ENCODE measurements at regions not wholly inside any gene's neighbourhood (a gene's known extent, or its start where the extent isn't known, plus 50 kb on each side); places are given as distances from the start of the nearest gene placed in this dataset.

GRCh38 chr3:174777813-174778212 lies 81.3 kb upstream of the NAALADL2 start:
- no peak overlapping the region for H3K4me3 ChIP-seq (ENCODE audit: low read length)
- no peak for DNase-seq (ENCODE audit: low read depth)
- no peak for TF ChIP-seq CTCF (conservative IDR thresholded peaks at IDR 0.05; ENCODE audit: low read length)

GRCh38 chr3:174783502-174783901 lies 75.6 kb upstream of the NAALADL2 start:
- no peak overlapping the region for H3K4me3 ChIP-seq (ENCODE audit: low read length)
- DNase-seq (ENCODE audit: low read depth): no peak
- no peak for TF ChIP-seq CTCF (conservative IDR thresholded peaks at IDR 0.05; ENCODE audit: low read length)

GRCh38 chr3:174784206-174784934 lies 74.8 kb upstream of the NAALADL2 start:
- no peak overlapping the region for H3K4me3 ChIP-seq (ENCODE audit: low read length)
- TF ChIP-seq CTCF (conservative IDR thresholded peaks at IDR 0.05; ENCODE audit: low read length): no peak
- no peak for DNase-seq (ENCODE audit: low read depth)

- no peak for TF ChIP-seq CTCF (conservative IDR thresholded peaks at IDR 0.05; ENCODE audit: low read length)
- no peak overlapping the region for H3K4me3 ChIP-seq (ENCODE audit: low read length)
- DNase-seq (ENCODE audit: low read depth): no peak
These were observed 72.3 kb upstream of the NAALADL2 start for GRCh38 chr3:174786825-174787224.

- no peak for DNase-seq (ENCODE audit: low read depth)
- TF ChIP-seq CTCF (conservative IDR thresholded peaks at IDR 0.05; ENCODE audit: low read length): no peak
- H3K4me3 ChIP-seq (ENCODE audit: low read length): no peak overlapping the region
These were observed 68.0 kb upstream of the NAALADL2 start for GRCh38 chr3:174791161-174791560.

- no peak for DNase-seq (ENCODE audit: low read depth)
- TF ChIP-seq CTCF (conservative IDR thresholded peaks at IDR 0.05; ENCODE audit: low read length): no peak
- no peak overlapping the region for H3K4me3 ChIP-seq (ENCODE audit: low read length)
These were observed 66.3 kb upstream of the NAALADL2 start for GRCh38 chr3:174792864-174793263.
